ENCODE measurements at regions not wholly inside any gene's neighbourhood (a gene's known extent, or its start where the extent isn't known, plus 50 kb on each side); places are given as distances from the start of the nearest gene placed in this dataset.

DNA sequence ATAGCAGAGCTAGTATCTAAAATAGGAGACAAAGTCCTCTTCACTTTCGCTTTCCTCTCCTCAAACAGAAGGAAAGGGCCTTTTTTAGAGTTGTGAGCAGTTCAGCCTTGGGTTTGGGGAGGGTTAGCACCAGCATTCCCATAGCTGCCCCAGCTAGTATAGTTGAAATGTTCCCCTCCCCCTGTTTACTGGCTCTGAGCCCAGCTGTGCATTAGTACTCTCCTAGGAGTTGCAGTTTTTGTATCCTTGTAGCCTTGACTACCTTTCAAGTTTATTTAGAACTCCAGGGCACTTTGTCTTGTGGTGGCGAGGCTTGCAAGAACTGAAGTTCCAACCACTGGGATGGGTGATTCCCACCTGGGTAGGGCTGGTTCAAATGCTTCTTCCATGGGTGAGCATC lies 245.1 kb upstream of the NAALADL2 start:
- TF ChIP-seq, protein P1, sequence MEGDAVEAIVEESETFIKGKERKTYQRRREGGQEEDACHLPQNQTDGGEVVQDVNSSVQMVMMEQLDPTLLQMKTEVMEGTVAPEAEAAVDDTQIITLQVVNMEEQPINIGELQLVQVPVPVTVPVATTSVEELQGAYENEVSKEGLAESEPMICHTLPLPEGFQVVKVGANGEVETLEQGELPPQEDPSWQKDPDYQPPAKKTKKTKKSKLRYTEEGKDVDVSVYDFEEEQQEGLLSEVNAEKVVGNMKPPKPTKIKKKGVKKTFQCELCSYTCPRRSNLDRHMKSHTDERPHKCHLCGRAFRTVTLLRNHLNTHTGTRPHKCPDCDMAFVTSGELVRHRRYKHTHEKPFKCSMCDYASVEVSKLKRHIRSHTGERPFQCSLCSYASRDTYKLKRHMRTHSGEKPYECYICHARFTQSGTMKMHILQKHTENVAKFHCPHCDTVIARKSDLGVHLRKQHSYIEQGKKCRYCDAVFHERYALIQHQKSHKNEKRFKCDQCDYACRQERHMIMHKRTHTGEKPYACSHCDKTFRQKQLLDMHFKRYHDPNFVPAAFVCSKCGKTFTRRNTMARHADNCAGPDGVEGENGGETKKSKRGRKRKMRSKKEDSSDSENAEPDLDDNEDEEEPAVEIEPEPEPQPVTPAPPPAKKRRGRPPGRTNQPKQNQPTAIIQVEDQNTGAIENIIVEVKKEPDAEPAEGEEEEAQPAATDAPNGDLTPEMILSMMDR (IDR thresholded peaks at IDR 0.05; ENCODE audit: extremely low read depth, insufficient read depth, missing control alignments), result no peak
- in situ Hi-C loops (cut with MboI; ENCODE audit: low pct_unique_long_range_greater_than_20kb, low sequenced_read_pairs, unreplicated experiment), result no loop called here
- DNase-seq (ENCODE audit: low spot score), result no peak

DNA sequence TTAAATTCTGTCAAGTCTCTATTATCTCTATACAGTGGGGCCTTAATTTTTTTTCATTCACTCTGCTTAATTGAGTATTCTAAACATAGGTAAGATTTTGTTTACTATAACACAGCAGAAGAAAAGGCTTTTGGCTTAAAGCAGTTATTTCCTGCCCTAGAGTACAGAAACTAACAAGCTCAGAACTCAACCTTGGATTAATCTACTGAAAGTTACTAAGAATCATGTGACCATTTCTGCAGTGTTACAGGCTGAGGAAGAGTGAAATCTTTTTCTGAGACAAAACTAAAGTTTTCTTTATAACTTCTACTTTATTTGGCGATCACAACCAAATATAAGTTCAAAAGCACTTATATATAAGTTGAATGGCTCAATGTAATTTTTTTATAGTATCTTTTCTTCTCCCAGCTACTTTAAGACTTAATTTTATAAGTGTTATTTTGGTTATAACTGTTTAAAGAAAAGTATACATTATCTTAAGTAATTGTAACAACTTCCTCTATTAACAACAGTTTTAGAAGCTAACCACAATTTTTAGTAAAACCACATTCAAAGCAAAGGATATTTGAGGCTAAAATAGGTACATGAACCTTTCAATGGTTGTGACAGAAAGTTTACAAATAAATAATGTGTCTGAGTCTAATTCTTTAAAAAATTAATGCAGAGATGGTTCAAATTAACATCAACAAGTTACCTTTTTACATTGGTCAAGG lies 240.6 kb upstream of the NAALADL2 start:
- DNase-seq (ENCODE audit: low spot score), result no peak
- in situ Hi-C loops (cut with MboI; ENCODE audit: low pct_unique_long_range_greater_than_20kb, low sequenced_read_pairs, unreplicated experiment), result no loop called here
- TF ChIP-seq, protein P1 (IDR thresholded peaks at IDR 0.05; ENCODE audit: extremely low read depth, insufficient read depth, missing control alignments), result no peak

DNA sequence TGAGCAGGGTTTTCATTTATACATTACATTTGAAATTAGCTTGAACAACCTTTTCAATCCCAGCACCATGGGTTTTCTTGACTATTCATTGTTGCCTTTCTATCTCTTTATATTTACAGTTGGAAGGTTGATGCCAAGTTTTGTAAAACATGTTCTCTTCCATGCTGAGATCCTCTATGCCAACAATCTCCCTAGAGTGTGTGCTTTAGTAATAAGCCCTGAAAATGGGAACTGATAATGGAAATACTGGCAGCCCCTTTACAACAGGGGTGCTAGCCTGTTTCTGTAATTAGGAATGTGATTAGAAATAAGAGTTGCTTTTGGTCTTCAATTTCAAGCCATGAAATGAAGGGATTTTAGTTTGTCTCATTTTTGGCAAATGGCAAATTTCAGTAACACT lies 239.9 kb upstream of the NAALADL2 start:
- no peak for DNase-seq (ENCODE audit: low spot score)
- in situ Hi-C loops (cut with MboI; ENCODE audit: low pct_unique_long_range_greater_than_20kb, low sequenced_read_pairs, unreplicated experiment), result no loop called here
- TF ChIP-seq, protein P1 (IDR thresholded peaks at IDR 0.05; ENCODE audit: extremely low read depth, insufficient read depth, missing control alignments), result no peak

DNA sequence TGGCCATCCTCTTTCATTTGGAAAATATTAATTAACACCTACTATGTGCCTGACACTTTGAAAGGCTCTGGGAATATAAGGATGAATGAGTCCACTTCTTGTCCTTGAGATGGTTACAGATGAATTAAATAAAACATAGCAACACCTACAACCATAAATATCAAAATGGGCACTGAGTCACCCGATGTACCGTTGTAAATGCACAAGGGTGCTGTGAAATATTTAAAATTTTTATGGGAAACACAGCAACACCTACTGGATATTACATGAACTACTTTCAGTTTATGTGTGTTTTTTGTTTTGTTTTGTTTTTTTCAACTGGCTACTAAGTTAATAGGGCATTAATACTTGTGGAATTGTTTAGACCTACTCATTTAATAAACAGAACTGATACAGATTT lies 239.0 kb upstream of the NAALADL2 start:
- in situ Hi-C loops (cut with MboI; ENCODE audit: low pct_unique_long_range_greater_than_20kb, low sequenced_read_pairs, unreplicated experiment), result no loop called here
- DNase-seq (ENCODE audit: low spot score), result no peak
- TF ChIP-seq, protein P1 (IDR thresholded peaks at IDR 0.05; ENCODE audit: extremely low read depth, insufficient read depth, missing control alignments), result peak; percentile 2

DNA sequence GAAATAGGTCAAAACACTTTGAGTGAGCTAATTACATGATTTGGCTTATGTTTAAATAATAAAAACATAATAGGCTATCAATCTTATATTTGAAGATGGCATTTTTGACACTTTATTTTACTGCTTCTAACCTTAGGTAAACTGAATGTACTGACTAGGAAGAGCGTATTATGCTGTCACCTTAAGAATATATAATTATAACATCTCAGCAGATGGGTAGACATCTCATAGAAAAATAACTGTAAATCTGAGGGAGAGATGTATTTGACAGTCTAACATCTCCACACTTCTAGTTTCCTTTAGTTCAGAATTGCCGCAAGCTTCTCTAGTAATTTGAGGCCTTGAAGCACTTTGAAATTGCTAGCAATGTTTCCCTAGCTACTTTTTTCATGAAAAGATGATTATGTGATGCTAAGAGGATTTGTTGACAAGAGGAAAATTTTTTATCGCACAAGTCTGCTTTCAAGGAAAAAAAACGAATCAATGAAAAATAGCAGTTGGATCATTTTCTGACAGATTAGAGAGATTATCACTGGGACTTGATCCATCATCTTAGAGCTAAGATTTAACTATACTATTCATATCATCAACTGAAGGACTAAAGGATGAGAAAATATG lies 238.2 kb upstream of the NAALADL2 start:
- TF ChIP-seq, protein P1 (IDR thresholded peaks at IDR 0.05; ENCODE audit: extremely low read depth, insufficient read depth, missing control alignments), result no peak
- DNase-seq (ENCODE audit: low spot score), result no peak
- in situ Hi-C loops (cut with MboI; ENCODE audit: low pct_unique_long_range_greater_than_20kb, low sequenced_read_pairs, unreplicated experiment), result no loop called here

DNA sequence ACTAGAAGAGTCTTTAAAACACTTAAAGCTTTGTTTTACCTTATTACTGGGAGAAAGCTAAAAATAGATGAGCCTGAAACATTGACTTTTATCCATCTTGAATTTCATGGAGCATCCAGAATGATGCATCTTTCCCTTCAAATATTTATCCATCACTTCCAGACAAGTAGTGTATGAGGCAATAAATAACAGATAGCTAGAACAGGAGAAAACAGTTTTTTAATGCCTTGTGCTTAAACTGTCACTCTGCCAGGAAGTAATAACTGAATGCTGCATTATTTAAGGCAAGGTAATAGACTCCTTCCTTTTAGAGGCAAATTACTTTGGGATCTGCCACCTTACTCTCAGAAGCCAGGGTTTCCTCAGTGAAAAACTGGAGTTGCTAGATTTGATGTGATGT lies 225.8 kb upstream of the NAALADL2 start:
- in situ Hi-C loops (cut with MboI; ENCODE audit: low pct_unique_long_range_greater_than_20kb, low sequenced_read_pairs, unreplicated experiment), result no loop called here
- TF ChIP-seq, protein P1 (IDR thresholded peaks at IDR 0.05; ENCODE audit: extremely low read depth, insufficient read depth, missing control alignments), result no peak
- DNase-seq (ENCODE audit: low spot score), result no peak
